COLO668 (cell line): ENCODE measurements at regions not wholly inside any gene's neighbourhood (a gene's known extent, or its start where the extent isn't known, plus 50 kb on each side); places are given as distances from the start of the nearest gene placed in this dataset.
"Not testable (repeated sequence)": the region's sequence is repeated elsewhere in the genome, so short reads cannot be mapped to it uniquely, and the experiment has no call there.

Experiments used
- DNase-seq: peaks from one replicate; lab custom pipeline; 2025; ENCODE audit not compliant: unreplicated experiment; lab: John Stamatoyannopoulos, UW

- DNase-seq = no peak
Measured at GRCh38 chr10:124245806-124246440, 152.5 kb upstream of the CHST15 start.

- DNase-seq = no peak
Measured at GRCh38 chr10:124245191-124245590, 151.8 kb upstream of the CHST15 start.

- DNase-seq = no peak
Measured at GRCh38 chr10:124244256-124244877, 151.0 kb upstream of the CHST15 start.

- DNase-seq = no peak
Measured at GRCh38 chr10:124243702-124244121, 150.3 kb upstream of the CHST15 start.

GRCh38 chr10:124242791-124243190 is 149.4 kb upstream of the CHST15 start:
- DNase-seq = no peak

GRCh38 chr10:124242365-124242764 is 149.0 kb upstream of the CHST15 start:
- no peak for DNase-seq

- DNase-seq = not testable (repeated sequence)
Measured at GRCh38 chr10:124241510-124241909, 148.1 kb upstream of the CHST15 start.

GRCh38 chr10:124240839-124241291 is 147.5 kb upstream of the CHST15 start:
- no peak for DNase-seq

- DNase-seq = no peak
Measured at GRCh38 chr10:124239696-124240095, 146.3 kb upstream of the CHST15 start.

GRCh38 chr10:124239134-124239533 is 145.7 kb upstream of the CHST15 start:
- DNase-seq = no peak

GRCh38 chr10:124238367-124238766 is 145.0 kb upstream of the CHST15 start:
- no peak for DNase-seq

- DNase-seq = no peak
Measured at GRCh38 chr10:124237282-124237961, 144.0 kb upstream of the CHST15 start.

GRCh38 chr10:124236816-124237215 is 143.4 kb upstream of the CHST15 start:
- DNase-seq = no peak

GRCh38 chr10:124236136-124236535 is 142.7 kb upstream of the CHST15 start:
- no peak for DNase-seq

- DNase-seq = no peak
Measured at GRCh38 chr10:124235232-124235631, 141.8 kb upstream of the CHST15 start.

GRCh38 chr10:124233546-124234138 is 140.2 kb upstream of the CHST15 start:
- no peak for DNase-seq

GRCh38 chr10:124232686-124233545 is 139.5 kb upstream of the CHST15 start:
- DNase-seq = no peak

GRCh38 chr10:124231168-124232155 is 138.1 kb upstream of the CHST15 start:
- no peak for DNase-seq

- DNase-seq = no peak
Measured at GRCh38 chr10:124230635-124231167, 137.3 kb upstream of the CHST15 start.
